PC-9 (cell line): ENCODE measurements at regions not wholly inside any gene's neighbourhood (a gene's known extent, or its start where the extent isn't known, plus 50 kb on each side); places are given as distances from the start of the nearest gene placed in this dataset.
"Not testable (repeated sequence)": the region's sequence is repeated elsewhere in the genome, so short reads cannot be mapped to it uniquely, and the experiment has no call there.

Experiments used
- BruUV-seq: library from RNA; stranded (reverse); fragments of 400-500 nt; replicated peaks from 2 replicates; lab custom pipeline; 2021; lab: Mats Ljungman, UMichigan
- CTCF ChIA-PET: fragments of 300-600 bp; sonication (Branson Sonifier 250); formaldehyde crosslinking; loops from one replicate; lab custom pipeline; 2022; ENCODE audit warnings: antibody characterized with exemption; lab: Charles Lee
- POLR2A ChIA-PET: fragments of 300-600 bp; sonication (Branson Sonifier 250); formaldehyde crosslinking; loops from one replicate; lab custom pipeline; 2022; ENCODE audit warnings: antibody characterized with exemption; ENCODE audit not compliant: unreplicated experiment; lab: Charles Lee
- DNase-seq, 2 experiments: peaks; one replicate each; pipeline versions ENCODE4 v3.0.0 to v3.0.0-alpha.2; 2015 to 2022; ENCODE audit warnings: mixed read lengths in 1 of 2
- H2AFZ ChIP-seq: fragments of 200-600 bp; sonication (generic); 2 replicates; pipeline ENCODE4 v1.8.1; 2017; ENCODE audit warnings: antibody characterized with exemption
- H3F3A ChIP-seq: fragments of 200-600 bp; sonication (generic); 2 replicates; pipeline ENCODE4 v1.8.1; 2017; ENCODE audit warnings: antibody characterized with exemption, mild to moderate bottlenecking, low read depth; ENCODE audit not compliant: insufficient read depth
- H3K27ac ChIP-seq: fragments of 200-600 bp; sonication (generic); 2 replicates; pipeline ENCODE4 v1.6.1; 2016; ENCODE audit warnings: mixed run types
- H3K27me3 ChIP-seq: fragments of 200-600 bp; sonication (generic); 2 replicates; pipeline ENCODE4 v1.6.1; 2016; ENCODE audit warnings: low read depth, mixed run types; ENCODE audit not compliant: insufficient read depth
- H3K36me3 ChIP-seq: fragments of 200-600 bp; sonication (generic); 2 replicates; pipeline ENCODE4 v1.6.1; 2016; ENCODE audit warnings: low read depth, mixed run types
- H3K4me1 ChIP-seq: fragments of 200-600 bp; sonication (generic); replicated peaks from 2 replicates; pipeline ENCODE4 v1.6.1; 2016; ENCODE audit warnings: mixed run types; ENCODE audit not compliant: insufficient read depth
- H3K4me2 ChIP-seq: fragments of 200-600 bp; sonication (generic); 2 replicates; pipeline ENCODE4 v1.6.1; 2017; ENCODE audit warnings: mixed run types
- H3K4me3 ChIP-seq: fragments of 200-600 bp; sonication (generic); 2 replicates; pipeline ENCODE4 v1.6.1; 2016; ENCODE audit warnings: mixed run types
- H3K79me2 ChIP-seq: fragments of 200-600 bp; sonication (generic); 2 replicates; pipeline ENCODE4 v1.6.1; 2017; ENCODE audit warnings: low read depth, mixed run types
- H3K9me2 ChIP-seq: fragments of 200-600 bp; sonication (generic); 2 replicates; pipeline ENCODE4 v1.8.1; 2017; ENCODE audit warnings: mild to moderate bottlenecking; ENCODE audit not compliant: insufficient read depth
- H3K9me3 ChIP-seq: fragments of 200-600 bp; sonication (generic); 2 replicates; pipeline ENCODE4 v1.8.1; 2016; ENCODE audit warnings: low read depth; ENCODE audit not compliant: insufficient read depth
- H4K20me1 ChIP-seq: fragments of 200-600 bp; sonication (generic); 2 replicates; pipeline ENCODE4 v1.8.1; 2017; ENCODE audit not compliant: insufficient read depth
- CTCF ChIP-seq: fragments of 200-600 bp; sonication (generic); conservative IDR thresholded peaks from 2 replicates; pipeline ENCODE4 v1.6.1; 2017; ENCODE audit warnings: mixed run types, antibody characterized with exemption, mild to moderate bottlenecking, moderate library complexity
- EZH2 ChIP-seq: fragments of 200-600 bp; sonication (generic); IDR thresholded peaks from 2 replicates; pipeline ENCODE4 v1.8.0; 2017; ENCODE audit warnings: antibody characterized with exemption, low read depth
- intact Hi-C: fragments of 100-400 bp; cut with micrococcal nuclease; formaldehyde crosslinking; loops from one replicate; pipeline ENCODE4 v1.10.0; 2022; ENCODE audit not compliant: unreplicated experiment

- no peaks in the 10 kb centered on the region for H4K20me1 ChIP-seq
- H3K4me2 ChIP-seq, result no peak overlapping the region
- intact Hi-C loops, result no loop called here
- no TSS peak for BruUV-seq
- ChIA-PET CTCF (interaction anchor here (0.6 kb wide), 1 partner anchor 777 kb away, joined by 3 read pairs; no protein-coding TSS in a partner anchor), POLR2A (no interaction called here)
- H3K4me3 ChIP-seq, result no peak overlapping the region
- H3K9me2 ChIP-seq, result no peaks in the 10 kb centered on the region
- H3K9me3 ChIP-seq, result no peaks in the 10 kb centered on the region
- H2AFZ ChIP-seq, result no peak overlapping the region
- H3K27me3 ChIP-seq, result no peaks in the 10 kb centered on the region
- no peak for DNase-seq
- H3F3A ChIP-seq, result no peaks in the 10 kb centered on the region
- peaks cover 14% of the 10 kb centered on the region for H3K4me1 ChIP-seq
- no peaks in the 10 kb centered on the region for H3K79me2 ChIP-seq
- no peak for TF ChIP-seq CTCF
- no peak for TF ChIP-seq EZH2
- no peaks in the 10 kb centered on the region for H3K36me3 ChIP-seq
- no peak overlapping the region for H3K27ac ChIP-seq
Observed at GRCh38 chr10:62980687-62981086, 152.4 kb upstream of the NRBF2 start.

- ChIA-PET POLR2A (no interaction called here), CTCF (no interaction called here)
- DNase-seq, result no peak
- H3K79me2 ChIP-seq, result no peaks in the 10 kb centered on the region
- intact Hi-C loops, result no loop called here
- H3F3A ChIP-seq, result no peaks in the 10 kb centered on the region
- H3K27ac ChIP-seq, result no peak overlapping the region
- H3K4me1 ChIP-seq, result peaks cover 14% of the 10 kb centered on the region
- no peaks in the 10 kb centered on the region for H3K9me3 ChIP-seq
- H4K20me1 ChIP-seq, result no peaks in the 10 kb centered on the region
- no peaks in the 10 kb centered on the region for H3K36me3 ChIP-seq
- no peak overlapping the region for H2AFZ ChIP-seq
- no peak overlapping the region for H3K4me3 ChIP-seq
- TF ChIP-seq EZH2 (no peak), CTCF (no peak)
- BruUV-seq, result no TSS peak
- H3K9me2 ChIP-seq, result no peaks in the 10 kb centered on the region
- no peaks in the 10 kb centered on the region for H3K27me3 ChIP-seq
- H3K4me2 ChIP-seq, result no peak overlapping the region
Observed at GRCh38 chr10:62979921-62980320, 153.2 kb upstream of the NRBF2 start.

- H3F3A ChIP-seq, result no peaks in the 10 kb centered on the region
- BruUV-seq, result no TSS peak
Observed at GRCh38 chr10:62978482-62978881, 154.6 kb upstream of the NRBF2 start.

GRCh38 chr10:62974795-62975194 is 158.3 kb upstream of the NRBF2 start:
- intact Hi-C loops, CTCF ChIA-PET, POLR2A ChIA-PET: not testable (repeated sequence)

More at GRCh38 chr10:62978482-62978881, 154.6 kb upstream of the NRBF2 start:
- Histone ChIP-seq H3K79me2 (no peaks in the 10 kb centered on the region), H2AFZ (no peak overlapping the region), H3K4me1 (peaks cover 14% of the 10 kb centered on the region), H3K9me3 (no peaks in the 10 kb centered on the region), H3K9me2 (no peaks in the 10 kb centered on the region), H3K27ac (no peak overlapping the region), H4K20me1 (no peaks in the 10 kb centered on the region), H3K27me3 (no peaks in the 10 kb centered on the region), H3K36me3 (no peaks in the 10 kb centered on the region), H3K4me3 (no peak overlapping the region), H3K4me2 (no peak overlapping the region)
- ChIA-PET CTCF (no interaction called here), POLR2A (no interaction called here)
- no peak for TF ChIP-seq CTCF
- no peak for TF ChIP-seq EZH2
- no peak for DNase-seq
- intact Hi-C loops, result no loop called here

More at GRCh38 chr10:62974795-62975194, 158.3 kb upstream of the NRBF2 start:
- not testable (repeated sequence) for H4K20me1 ChIP-seq, H3K36me3 ChIP-seq, H3K9me2 ChIP-seq, H3K4me3 ChIP-seq, H3K9me3 ChIP-seq, H3K4me1 ChIP-seq, DNase-seq, H3K27ac ChIP-seq, H2AFZ ChIP-seq, H3F3A ChIP-seq, BruUV-seq, H3K27me3 ChIP-seq, H3K4me2 ChIP-seq, H3K79me2 ChIP-seq
